SH-SY5Y (cell line): ENCODE measurements at regions not wholly inside any gene's neighbourhood (a gene's known extent, or its start where the extent isn't known, plus 50 kb on each side); places are given as distances from the start of the nearest gene placed in this dataset.

Experiments
- GATA2 ChIP-seq: IDR thresholded peaks from 2 replicates; pipeline ENCODE4 v1.6.1; 2011; ENCODE audit warnings: mild to moderate bottlenecking, low read depth, low read length
- GATA3 ChIP-seq: IDR thresholded peaks from 2 replicates; pipeline ENCODE4 v1.6.1; 2011; ENCODE audit warnings: low read depth, mild to moderate bottlenecking, low read length, moderate library complexity

DNA sequence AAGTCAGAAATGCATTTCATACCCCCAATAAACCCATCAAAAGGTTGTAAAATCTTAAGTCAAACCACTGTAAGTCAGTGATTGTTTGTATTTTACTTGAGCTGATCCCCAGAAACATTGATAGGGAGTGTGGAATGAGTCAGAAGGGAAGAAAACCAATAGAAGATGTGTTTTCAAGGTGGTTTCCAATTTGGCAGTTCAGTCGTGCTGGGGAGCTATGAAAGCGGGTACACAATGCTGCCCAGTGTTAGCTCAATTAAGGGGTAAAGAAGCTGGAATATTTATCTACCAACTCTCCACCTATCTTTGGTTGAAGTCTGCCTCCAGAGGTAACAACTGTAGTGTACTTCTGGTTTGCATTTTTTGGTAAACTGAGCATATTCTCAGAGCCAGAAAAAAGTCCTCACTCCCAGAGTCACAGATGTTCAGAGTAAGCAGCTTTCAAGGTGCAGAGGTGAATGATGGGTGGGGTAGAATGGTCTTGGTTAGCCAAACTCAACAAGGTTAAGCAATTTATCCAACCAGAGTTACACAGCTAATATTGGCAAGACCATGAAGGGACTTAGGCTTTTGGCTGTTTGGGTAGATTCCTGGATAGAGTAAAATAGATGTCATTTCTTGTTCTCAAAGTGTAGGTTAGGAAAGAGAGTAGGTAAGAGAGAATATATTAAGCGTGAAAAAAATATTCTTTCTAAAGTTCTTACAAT is 202.9 kb upstream of the ADGRL2 start:
- TF ChIP-seq GATA2 = no peak
- no peak for TF ChIP-seq GATA3
